ENCODE measurements at regions not wholly inside any gene's neighbourhood (a gene's known extent, or its start where the extent isn't known, plus 50 kb on each side); places are given as distances from the start of the nearest gene placed in this dataset.
"Not testable (repeated sequence)": the region's sequence is repeated elsewhere in the genome, so short reads cannot be mapped to it uniquely, and the experiment has no call there.

GRCh38 chr9:105124598-105124997, 119.9 kb upstream of the SLC44A1 start:
- H4K8ac ChIP-seq (ENCODE audit: low read depth, low read length); H3K9ac ChIP-seq (ENCODE audit: low read length); H3K79me2 ChIP-seq (ENCODE audit: control insufficient read depth, insufficient read depth, low read length); DNase-seq; H3K4me3 ChIP-seq (ENCODE audit: low read length); H3K4me2 ChIP-seq (ENCODE audit: low read length); H3K18ac ChIP-seq (ENCODE audit: low read length); H3K27me3 ChIP-seq (ENCODE audit: insufficient read depth, low read length, poor library complexity); H2BK15ac ChIP-seq (replicated peaks; ENCODE audit: low read depth); H3K23ac ChIP-seq (ENCODE audit: low read length); H3K56ac ChIP-seq (ENCODE audit: low read length); H3K36me3 ChIP-seq (ENCODE audit: control insufficient read depth, insufficient read depth, low read length); H2BK120ac ChIP-seq (ENCODE audit: low read depth, low read length); H3K4me1 ChIP-seq (ENCODE audit: control insufficient read depth, low read depth, low read length); H2AK5ac ChIP-seq (ENCODE audit: low read length); H2BK5ac ChIP-seq (ENCODE audit: low read length); H3K27ac ChIP-seq (ENCODE audit: low read depth, low read length); H3K79me1 ChIP-seq (ENCODE audit: low read length); H4K5ac ChIP-seq (ENCODE audit: low read length); H3K4ac ChIP-seq (ENCODE audit: low read depth, low read length): not testable (repeated sequence)
- no CpG with 5 or more reads among the region's 5 CpGs for WGBS (ENCODE audit: extremely low coverage, insufficient coverage, low lambda C conversion rate)

- WGBS (ENCODE audit: extremely low coverage, insufficient coverage, low lambda C conversion rate): no CpG with 5 or more reads among the region's 1 CpG
- no peak overlapping the region for H3K9ac ChIP-seq (ENCODE audit: low read length)
Observed at GRCh38 chr9:105126226-105126625, 118.2 kb upstream of the SLC44A1 start.

GRCh38 chr9:105127863-105128220, 116.6 kb upstream of the SLC44A1 start:
- Histone ChIP-seq H4K8ac (ENCODE audit: low read depth, low read length) (no peak overlapping the region), H3K4me2 (ENCODE audit: low read length) (no peak overlapping the region)

More at GRCh38 chr9:105126226-105126625, 118.2 kb upstream of the SLC44A1 start:
- Histone ChIP-seq H3K79me2 (ENCODE audit: control insufficient read depth, insufficient read depth, low read length) (no peaks in the 10 kb centered on the region), H3K56ac (ENCODE audit: low read length) (no peak overlapping the region), H4K8ac (ENCODE audit: low read depth, low read length) (no peak overlapping the region), H4K5ac (ENCODE audit: low read length) (no peak overlapping the region), H3K36me3 (ENCODE audit: control insufficient read depth, insufficient read depth, low read length) (no peaks in the 10 kb centered on the region), H3K4me2 (ENCODE audit: low read length) (no peak overlapping the region), H3K4me3 (ENCODE audit: low read length) (no peak overlapping the region), H3K4ac (ENCODE audit: low read depth, low read length) (no peak overlapping the region), H3K79me1 (ENCODE audit: low read length) (no peaks in the 10 kb centered on the region), H2BK120ac (ENCODE audit: low read depth, low read length) (no peak overlapping the region), H2BK5ac (ENCODE audit: low read length) (no peak overlapping the region), H3K4me1 (ENCODE audit: control insufficient read depth, low read depth, low read length) (no peaks in the 10 kb centered on the region), H3K27ac (ENCODE audit: low read depth, low read length) (no peak overlapping the region), H3K23ac (ENCODE audit: low read length) (no peak overlapping the region), H2AK5ac (ENCODE audit: low read length) (no peak overlapping the region), H2BK15ac (replicated peaks; ENCODE audit: low read depth) (no peak overlapping the region), H3K27me3 (ENCODE audit: insufficient read depth, low read length, poor library complexity) (no peaks in the 10 kb centered on the region), H3K18ac (ENCODE audit: low read length) (no peak overlapping the region)
- no peak for DNase-seq

GRCh38 chr9:105128908-105129600, 115.4 kb upstream of the SLC44A1 start:
- H3K4ac ChIP-seq (ENCODE audit: low read depth, low read length): no peak overlapping the region
- H4K5ac ChIP-seq (ENCODE audit: low read length): no peak overlapping the region
- H3K79me2 ChIP-seq (ENCODE audit: control insufficient read depth, insufficient read depth, low read length): no peaks in the 10 kb centered on the region
- no peak overlapping the region for H3K23ac ChIP-seq (ENCODE audit: low read length)
- no peak overlapping the region for H4K8ac ChIP-seq (ENCODE audit: low read depth, low read length)
- H2BK120ac ChIP-seq (ENCODE audit: low read depth, low read length): no peak overlapping the region
- no peak overlapping the region for H2AK5ac ChIP-seq (ENCODE audit: low read length)
- H3K27me3 ChIP-seq (ENCODE audit: insufficient read depth, low read length, poor library complexity): no peaks in the 10 kb centered on the region
- H3K79me1 ChIP-seq (ENCODE audit: low read length): no peaks in the 10 kb centered on the region
- H3K4me2 ChIP-seq (ENCODE audit: low read length): no peak overlapping the region
- no peak overlapping the region for H3K18ac ChIP-seq (ENCODE audit: low read length)
- no peak overlapping the region for H2BK5ac ChIP-seq (ENCODE audit: low read length)
- H2BK15ac ChIP-seq (replicated peaks; ENCODE audit: low read depth): no peak overlapping the region
- no peak overlapping the region for H3K4me3 ChIP-seq (ENCODE audit: low read length)
- no peak overlapping the region for H3K9ac ChIP-seq (ENCODE audit: low read length)
- no peak for DNase-seq
- no peak overlapping the region for H3K27ac ChIP-seq (ENCODE audit: low read depth, low read length)
- no peak overlapping the region for H3K56ac ChIP-seq (ENCODE audit: low read length)
- no peaks in the 10 kb centered on the region for H3K4me1 ChIP-seq (ENCODE audit: control insufficient read depth, low read depth, low read length)
- no CpG with 5 or more reads among the region's 5 CpGs for WGBS (ENCODE audit: extremely low coverage, insufficient coverage, low lambda C conversion rate)
- no peaks in the 10 kb centered on the region for H3K36me3 ChIP-seq (ENCODE audit: control insufficient read depth, insufficient read depth, low read length)

More at GRCh38 chr9:105127863-105128220, 116.6 kb upstream of the SLC44A1 start:
- H2BK5ac ChIP-seq (ENCODE audit: low read length): no peak overlapping the region
- no peaks in the 10 kb centered on the region for H3K36me3 ChIP-seq (ENCODE audit: control insufficient read depth, insufficient read depth, low read length)
- no peak overlapping the region for H2AK5ac ChIP-seq (ENCODE audit: low read length)
- no peak overlapping the region for H2BK120ac ChIP-seq (ENCODE audit: low read depth, low read length)
- no peaks in the 10 kb centered on the region for H3K4me1 ChIP-seq (ENCODE audit: control insufficient read depth, low read depth, low read length)
- no CpG with 5 or more reads among the region's 3 CpGs for WGBS (ENCODE audit: extremely low coverage, insufficient coverage, low lambda C conversion rate)
- no peak overlapping the region for H3K4me3 ChIP-seq (ENCODE audit: low read length)
- peak overlapping the region; percentile 88 for H3K18ac ChIP-seq (ENCODE audit: low read length)
- H3K4ac ChIP-seq (ENCODE audit: low read depth, low read length): no peak overlapping the region
- no peak overlapping the region for H3K9ac ChIP-seq (ENCODE audit: low read length)
- no peaks in the 10 kb centered on the region for H3K79me1 ChIP-seq (ENCODE audit: low read length)
- no peak overlapping the region for H3K27ac ChIP-seq (ENCODE audit: low read depth, low read length)
- H4K5ac ChIP-seq (ENCODE audit: low read length): no peak overlapping the region
- no peak overlapping the region for H2BK15ac ChIP-seq (replicated peaks; ENCODE audit: low read depth)
- DNase-seq: peak; percentile 44
- H3K23ac ChIP-seq (ENCODE audit: low read length): no peak overlapping the region
- no peaks in the 10 kb centered on the region for H3K79me2 ChIP-seq (ENCODE audit: control insufficient read depth, insufficient read depth, low read length)
- no peaks in the 10 kb centered on the region for H3K27me3 ChIP-seq (ENCODE audit: insufficient read depth, low read length, poor library complexity)
- H3K56ac ChIP-seq (ENCODE audit: low read length): no peak overlapping the region

- Histone ChIP-seq H3K9ac (ENCODE audit: low read length) (no peak overlapping the region), H2BK15ac (replicated peaks; ENCODE audit: low read depth) (no peak overlapping the region), H3K4me3 (ENCODE audit: low read length) (no peak overlapping the region), H2AK5ac (ENCODE audit: low read length) (no peak overlapping the region), H4K5ac (ENCODE audit: low read length) (no peak overlapping the region), H2BK5ac (ENCODE audit: low read length) (no peak overlapping the region), H3K4me2 (ENCODE audit: low read length) (no peak overlapping the region), H3K36me3 (ENCODE audit: control insufficient read depth, insufficient read depth, low read length) (no peaks in the 10 kb centered on the region), H3K27me3 (ENCODE audit: insufficient read depth, low read length, poor library complexity) (no peaks in the 10 kb centered on the region), H3K4me1 (ENCODE audit: control insufficient read depth, low read depth, low read length) (no peaks in the 10 kb centered on the region), H3K56ac (ENCODE audit: low read length) (no peak overlapping the region), H3K79me2 (ENCODE audit: control insufficient read depth, insufficient read depth, low read length) (no peaks in the 10 kb centered on the region), H3K18ac (ENCODE audit: low read length) (no peak overlapping the region), H3K23ac (ENCODE audit: low read length) (no peak overlapping the region), H3K27ac (ENCODE audit: low read depth, low read length) (no peak overlapping the region), H3K4ac (ENCODE audit: low read depth, low read length) (no peak overlapping the region), H3K79me1 (ENCODE audit: low read length) (no peaks in the 10 kb centered on the region), H4K8ac (ENCODE audit: low read depth, low read length) (no peak overlapping the region), H2BK120ac (ENCODE audit: low read depth, low read length) (no peak overlapping the region)
- WGBS (ENCODE audit: extremely low coverage, insufficient coverage, low lambda C conversion rate): no CpG with 5 or more reads among the region's 1 CpG
- no peak for DNase-seq
Observed at GRCh38 chr9:105129731-105130130, 114.7 kb upstream of the SLC44A1 start.

GRCh38 chr9:105131981-105132380, 112.5 kb upstream of the SLC44A1 start:
- no peak overlapping the region for H3K9ac ChIP-seq (ENCODE audit: low read length)
- H2AK5ac ChIP-seq (ENCODE audit: low read length): no peak overlapping the region
- H3K36me3 ChIP-seq (ENCODE audit: control insufficient read depth, insufficient read depth, low read length): no peaks in the 10 kb centered on the region

More at GRCh38 chr9:105131981-105132380, 112.5 kb upstream of the SLC44A1 start:
- Histone ChIP-seq H3K4me1 (ENCODE audit: control insufficient read depth, low read depth, low read length) (no peaks in the 10 kb centered on the region), H3K18ac (ENCODE audit: low read length) (no peak overlapping the region), H2BK120ac (ENCODE audit: low read depth, low read length) (no peak overlapping the region), H3K4me2 (ENCODE audit: low read length) (no peak overlapping the region), H4K8ac (ENCODE audit: low read depth, low read length) (no peak overlapping the region), H3K79me1 (ENCODE audit: low read length) (no peaks in the 10 kb centered on the region), H3K56ac (ENCODE audit: low read length) (no peak overlapping the region), H2BK5ac (ENCODE audit: low read length) (no peak overlapping the region), H3K27me3 (ENCODE audit: insufficient read depth, low read length, poor library complexity) (no peaks in the 10 kb centered on the region), H2BK15ac (replicated peaks; ENCODE audit: low read depth) (no peak overlapping the region), H3K23ac (ENCODE audit: low read length) (no peak overlapping the region), H4K5ac (ENCODE audit: low read length) (no peak overlapping the region), H3K79me2 (ENCODE audit: control insufficient read depth, insufficient read depth, low read length) (no peaks in the 10 kb centered on the region), H3K4ac (ENCODE audit: low read depth, low read length) (no peak overlapping the region), H3K27ac (ENCODE audit: low read depth, low read length) (no peak overlapping the region), H3K4me3 (ENCODE audit: low read length) (no peak overlapping the region)
- WGBS (ENCODE audit: extremely low coverage, insufficient coverage, low lambda C conversion rate): no CpG with 5 or more reads among the region's 3 CpGs
- DNase-seq: no peak

Data from mesendoderm (in vitro differentiated cells).